NB4 (cell line): ENCODE measurements at regions not wholly inside any gene's neighbourhood (a gene's known extent, or its start where the extent isn't known, plus 50 kb on each side); places are given as distances from the start of the nearest gene placed in this dataset.

Experiments used
- CTCF ChIP-seq: IDR thresholded peaks from one replicate; pipeline ENCODE4 v1.5.1; 2012; ENCODE audit warnings: low read depth, low read length
- MAX ChIP-seq: IDR thresholded peaks from 2 replicates; pipeline ENCODE4 v1.6.1; 2011; ENCODE audit warnings: low read depth, low read length

- TF ChIP-seq MAX (no peak), CTCF (no peak)
Observed at GRCh38 chr16:85345129-85345639, 232.9 kb upstream of the CIBAR2 start.
